ENCODE measurements at regions not wholly inside any gene's neighbourhood (a gene's known extent, or its start where the extent isn't known, plus 50 kb on each side); places are given as distances from the start of the nearest gene placed in this dataset.
A peak's percentile ranks its signal among the peaks of the same experiment; 100 is the strongest.
"Not testable (repeated sequence)": the region's sequence is repeated elsewhere in the genome, so short reads cannot be mapped to it uniquely, and the experiment has no call there.

- no peak for DNase-seq (ENCODE audit: low read depth)
These were observed 94.0 kb upstream of the NAP1L1 start for GRCh38 chr12:76178452-76178851.

- no peak for DNase-seq (ENCODE audit: low read depth)
These were observed 93.3 kb upstream of the NAP1L1 start for GRCh38 chr12:76177821-76178220.

GRCh38 chr12:76176940-76177339 lies 92.5 kb upstream of the NAP1L1 start:
- DNase-seq (ENCODE audit: low read depth), result no peak

- DNase-seq (ENCODE audit: low read depth), result not testable (repeated sequence)
These were observed 91.5 kb upstream of the NAP1L1 start for GRCh38 chr12:76175946-76176345.

- DNase-seq (ENCODE audit: low read depth), result no peak
These were observed 89.3 kb upstream of the NAP1L1 start for GRCh38 chr12:76173756-76174155.

- DNase-seq (ENCODE audit: low read depth), result peak; percentile 77
These were observed 74.2 kb upstream of the NAP1L1 start for GRCh38 chr12:76158518-76159321.

- no peak for DNase-seq (ENCODE audit: low read depth)
These were observed 72.2 kb upstream of the NAP1L1 start for GRCh38 chr12:76156726-76157125.

GRCh38 chr12:76156314-76156713 lies 71.8 kb upstream of the NAP1L1 start:
- no peak for DNase-seq (ENCODE audit: low read depth)

- DNase-seq (ENCODE audit: low read depth), result no peak
These were observed 70.7 kb upstream of the NAP1L1 start for GRCh38 chr12:76155157-76155670.

GRCh38 chr12:76153616-76154015 lies 69.1 kb upstream of the NAP1L1 start:
- DNase-seq (ENCODE audit: low read depth), result no peak

GRCh38 chr12:76152181-76152807 lies 67.8 kb upstream of the NAP1L1 start:
- DNase-seq (ENCODE audit: low read depth), result no peak

- peak; percentile 18 for DNase-seq (ENCODE audit: low read depth)
These were observed 59.7 kb upstream of the NAP1L1 start for GRCh38 chr12:76144245-76144549.

GRCh38 chr12:76143343-76144244 lies 59.1 kb upstream of the NAP1L1 start:
- no peak for DNase-seq (ENCODE audit: low read depth)

GRCh38 chr12:76142305-76142704 lies 57.8 kb upstream of the NAP1L1 start:
- DNase-seq (ENCODE audit: low read depth), result no peak

- DNase-seq (ENCODE audit: low read depth), result no peak
These were observed 54.2 kb upstream of the NAP1L1 start for GRCh38 chr12:76138656-76139055.

GRCh38 chr12:76137606-76138005 lies 53.1 kb upstream of the NAP1L1 start:
- DNase-seq (ENCODE audit: low read depth), result no peak

GRCh38 chr12:76135456-76135855 lies 51.0 kb upstream of the NAP1L1 start:
- no peak for DNase-seq (ENCODE audit: low read depth)
